ENCODE measurements at regions not wholly inside any gene's neighbourhood (a gene's known extent, or its start where the extent isn't known, plus 50 kb on each side); places are given as distances from the start of the nearest gene placed in this dataset.

- H3K4me1 ChIP-seq (ENCODE audit: control insufficient read depth in 1 of 2, insufficient read depth in 2 of 2, low read length in 2 of 2): peaks cover 3 to 5% of the 10 kb centered on the region in 2 experiments
- H3K79me1 ChIP-seq (ENCODE audit: low read length): no peaks in the 10 kb centered on the region
- H3K9me3 ChIP-seq (ENCODE audit: insufficient read depth, low read depth, low read length): no peaks in the 10 kb centered on the region
- no peak overlapping the region for H2AK5ac ChIP-seq (ENCODE audit: low read length)
- no peaks in the 10 kb centered on the region for H3K36me3 ChIP-seq (ENCODE audit: control insufficient read depth in 1 of 2, insufficient read depth in 2 of 2, low read length in 2 of 2)
- no peak overlapping the region for H4K12ac ChIP-seq (ENCODE audit: low read depth, low read length)
- no peak overlapping the region for H4K8ac ChIP-seq (ENCODE audit: low read depth, low read length)
- H3K4ac ChIP-seq (ENCODE audit: low read depth, low read length): no peak overlapping the region
- no peak overlapping the region for H2BK5ac ChIP-seq (ENCODE audit: low read depth, low read length, poor library complexity)
- H3K79me2 ChIP-seq (ENCODE audit: control insufficient read depth, insufficient read depth, low read length, poor library complexity): no peaks in the 10 kb centered on the region
- H3K23ac ChIP-seq (ENCODE audit: low read length): no peak overlapping the region
- no CpG with 5 or more reads among the region's 1 CpG for WGBS (ENCODE audit: extremely low coverage, insufficient coverage, insufficient read length)
- H2AFZ ChIP-seq (ENCODE audit: insufficient read depth, low read length, poor library complexity): no peak overlapping the region
- H2BK12ac ChIP-seq (ENCODE audit: low read length): no peak overlapping the region
- H3K9ac ChIP-seq (ENCODE audit: low read length): no peak overlapping the region
- DNase-seq: no peak
- no peaks in the 10 kb centered on the region for H3K27me3 ChIP-seq (ENCODE audit: insufficient read depth, low read length)
- H3K14ac ChIP-seq (ENCODE audit: low read length): no peak overlapping the region
- no peak overlapping the region for H3K18ac ChIP-seq (ENCODE audit: low read length)
- H4K91ac ChIP-seq (ENCODE audit: low read depth, low read length): no peak overlapping the region
- H3K4me2 ChIP-seq (ENCODE audit: low read length): no peak overlapping the region
- H2BK120ac ChIP-seq (ENCODE audit: insufficient read depth, low read length, poor library complexity): no peak overlapping the region
- H3K4me3 ChIP-seq (ENCODE audit: low read depth, low read length): no peak overlapping the region
- H3K27ac ChIP-seq (ENCODE audit: low read depth, low read length): no peak overlapping the region
These were observed 262.7 kb upstream of the NSMCE3 start for GRCh38 chr15:29532296-29532695.

- DNase-seq: no peak
- no peak overlapping the region for H2BK5ac ChIP-seq (ENCODE audit: low read depth, low read length, poor library complexity)
- no peak overlapping the region for H3K9ac ChIP-seq (ENCODE audit: low read length)
- no peak overlapping the region for H3K23ac ChIP-seq (ENCODE audit: low read length)
- H3K27me3 ChIP-seq (ENCODE audit: insufficient read depth, low read length): no peaks in the 10 kb centered on the region
- H2BK120ac ChIP-seq (ENCODE audit: insufficient read depth, low read length, poor library complexity): no peak overlapping the region
- H3K4me2 ChIP-seq (ENCODE audit: low read length): no peak overlapping the region
- H3K36me3 ChIP-seq (ENCODE audit: control insufficient read depth in 1 of 2, insufficient read depth in 2 of 2, low read length in 2 of 2): no peaks in the 10 kb centered on the region
- no peak overlapping the region for H4K8ac ChIP-seq (ENCODE audit: low read depth, low read length)
- no peaks in the 10 kb centered on the region for H3K79me2 ChIP-seq (ENCODE audit: control insufficient read depth, insufficient read depth, low read length, poor library complexity)
- no CpG with 5 or more reads among the region's 9 CpGs for WGBS (ENCODE audit: extremely low coverage, insufficient coverage, insufficient read length)
- no peak overlapping the region for H2AFZ ChIP-seq (ENCODE audit: insufficient read depth, low read length, poor library complexity)
- H2BK12ac ChIP-seq (ENCODE audit: low read length): no peak overlapping the region
- H4K91ac ChIP-seq (ENCODE audit: low read depth, low read length): no peak overlapping the region
- H3K14ac ChIP-seq (ENCODE audit: low read length): no peak overlapping the region
- no peak overlapping the region for H3K27ac ChIP-seq (ENCODE audit: low read depth, low read length)
- H3K4ac ChIP-seq (ENCODE audit: low read depth, low read length): no peak overlapping the region
- H3K18ac ChIP-seq (ENCODE audit: low read length): no peak overlapping the region
- no peak overlapping the region for H4K12ac ChIP-seq (ENCODE audit: low read depth, low read length)
- H3K4me3 ChIP-seq (ENCODE audit: low read depth, low read length): no peak overlapping the region
- peaks cover 3 to 5% of the 10 kb centered on the region in 2 experiments for H3K4me1 ChIP-seq (ENCODE audit: control insufficient read depth in 1 of 2, insufficient read depth in 2 of 2, low read length in 2 of 2)
- no peak overlapping the region for H2AK5ac ChIP-seq (ENCODE audit: low read length)
- no peaks in the 10 kb centered on the region for H3K9me3 ChIP-seq (ENCODE audit: insufficient read depth, low read depth, low read length)
- no peaks in the 10 kb centered on the region for H3K79me1 ChIP-seq (ENCODE audit: low read length)
These were observed 261.3 kb upstream of the NSMCE3 start for GRCh38 chr15:29530966-29531365.

GRCh38 chr15:29529043-29529442, 259.4 kb upstream of the NSMCE3 start:
- no peaks in the 10 kb centered on the region for H3K27me3 ChIP-seq (ENCODE audit: insufficient read depth, low read length)
- H2AK5ac ChIP-seq (ENCODE audit: low read length): no peak overlapping the region
- H3K79me2 ChIP-seq (ENCODE audit: control insufficient read depth, insufficient read depth, low read length, poor library complexity): no peaks in the 10 kb centered on the region
- H3K4me3 ChIP-seq (ENCODE audit: low read depth, low read length): no peak overlapping the region
- no peak overlapping the region for H4K8ac ChIP-seq (ENCODE audit: low read depth, low read length)
- no peak overlapping the region for H3K9ac ChIP-seq (ENCODE audit: low read length)
- H3K4me2 ChIP-seq (ENCODE audit: low read length): no peak overlapping the region
- H4K91ac ChIP-seq (ENCODE audit: low read depth, low read length): no peak overlapping the region
- H2BK120ac ChIP-seq (ENCODE audit: insufficient read depth, low read length, poor library complexity): no peak overlapping the region
- H2BK12ac ChIP-seq (ENCODE audit: low read length): no peak overlapping the region
- H3K23ac ChIP-seq (ENCODE audit: low read length): no peak overlapping the region
- no peak overlapping the region for H3K14ac ChIP-seq (ENCODE audit: low read length)
- no peaks in the 10 kb centered on the region for H3K79me1 ChIP-seq (ENCODE audit: low read length)
- no peak overlapping the region for H3K18ac ChIP-seq (ENCODE audit: low read length)
- peaks cover 3 to 5% of the 10 kb centered on the region in 2 experiments for H3K4me1 ChIP-seq (ENCODE audit: control insufficient read depth in 1 of 2, insufficient read depth in 2 of 2, low read length in 2 of 2)
- no peak overlapping the region for H4K12ac ChIP-seq (ENCODE audit: low read depth, low read length)
- no peak overlapping the region for H2AFZ ChIP-seq (ENCODE audit: insufficient read depth, low read length, poor library complexity)
- no peak overlapping the region for H3K4ac ChIP-seq (ENCODE audit: low read depth, low read length)
- no peaks in the 10 kb centered on the region for H3K36me3 ChIP-seq (ENCODE audit: control insufficient read depth in 1 of 2, insufficient read depth in 2 of 2, low read length in 2 of 2)
- no peaks in the 10 kb centered on the region for H3K9me3 ChIP-seq (ENCODE audit: insufficient read depth, low read depth, low read length)
- H2BK5ac ChIP-seq (ENCODE audit: low read depth, low read length, poor library complexity): no peak overlapping the region
- H3K27ac ChIP-seq (ENCODE audit: low read depth, low read length): no peak overlapping the region
- DNase-seq: no peak
- no CpG with 5 or more reads among the region's 3 CpGs for WGBS (ENCODE audit: extremely low coverage, insufficient coverage, insufficient read length)

GRCh38 chr15:29528276-29528675, 258.7 kb upstream of the NSMCE3 start:
- no peak overlapping the region for H3K4ac ChIP-seq (ENCODE audit: low read depth, low read length)
- no peak overlapping the region for H3K4me2 ChIP-seq (ENCODE audit: low read length)
- H3K4me1 ChIP-seq (ENCODE audit: control insufficient read depth in 1 of 2, insufficient read depth in 2 of 2, low read length in 2 of 2): no peaks in the 10 kb centered on the region
- no peak for DNase-seq
- no peaks in the 10 kb centered on the region for H3K79me2 ChIP-seq (ENCODE audit: control insufficient read depth, insufficient read depth, low read length, poor library complexity)
- no CpG with 5 or more reads among the region's 1 CpG for WGBS (ENCODE audit: extremely low coverage, insufficient coverage, insufficient read length)
- H4K91ac ChIP-seq (ENCODE audit: low read depth, low read length): no peak overlapping the region
- no peaks in the 10 kb centered on the region for H3K27me3 ChIP-seq (ENCODE audit: insufficient read depth, low read length)
- no peak overlapping the region for H2BK120ac ChIP-seq (ENCODE audit: insufficient read depth, low read length, poor library complexity)
- no peak overlapping the region for H3K4me3 ChIP-seq (ENCODE audit: low read depth, low read length)
- no peak overlapping the region for H2BK12ac ChIP-seq (ENCODE audit: low read length)
- H3K23ac ChIP-seq (ENCODE audit: low read length): no peak overlapping the region
- no peak overlapping the region for H3K27ac ChIP-seq (ENCODE audit: low read depth, low read length)
- H3K79me1 ChIP-seq (ENCODE audit: low read length): no peaks in the 10 kb centered on the region
- H3K14ac ChIP-seq (ENCODE audit: low read length): no peak overlapping the region
- H2AK5ac ChIP-seq (ENCODE audit: low read length): no peak overlapping the region
- no peak overlapping the region for H3K9ac ChIP-seq (ENCODE audit: low read length)
- H3K9me3 ChIP-seq (ENCODE audit: insufficient read depth, low read depth, low read length): no peaks in the 10 kb centered on the region
- no peak overlapping the region for H3K18ac ChIP-seq (ENCODE audit: low read length)
- H3K36me3 ChIP-seq (ENCODE audit: control insufficient read depth in 1 of 2, insufficient read depth in 2 of 2, low read length in 2 of 2): no peaks in the 10 kb centered on the region
- no peak overlapping the region for H4K12ac ChIP-seq (ENCODE audit: low read depth, low read length)
- H2BK5ac ChIP-seq (ENCODE audit: low read depth, low read length, poor library complexity): no peak overlapping the region
- no peak overlapping the region for H4K8ac ChIP-seq (ENCODE audit: low read depth, low read length)
- no peak overlapping the region for H2AFZ ChIP-seq (ENCODE audit: insufficient read depth, low read length, poor library complexity)
